IgD-negative memory B cell (primary cell): ENCODE measurements at regions not wholly inside any gene's neighbourhood (a gene's known extent, or its start where the extent isn't known, plus 50 kb on each side); places are given as distances from the start of the nearest gene placed in this dataset.
"Not testable (repeated sequence)": the region's sequence is repeated elsewhere in the genome, so short reads cannot be mapped to it uniquely, and the experiment has no call there.

ENCODE experiments used
- H3K27ac Mint-ChIP-seq, 3 donors: one replicate each; pipeline ENCODE4 v1.8.0; 2020 to 2022; ENCODE audit warnings: mild to moderate bottlenecking in 3 of 3, mixed read lengths in 3 of 3, moderate library complexity in 1 of 3
- H3K27me3 Mint-ChIP-seq: one replicate; pipeline ENCODE4 v1.8.0; 2021; ENCODE audit warnings: mixed read lengths
- H3K36me3 Mint-ChIP-seq: one replicate; pipeline ENCODE4 v1.8.0; 2020; ENCODE audit warnings: mild to moderate bottlenecking, mixed read lengths
- H3K4me1 Mint-ChIP-seq, 3 donors: one replicate each; pipeline ENCODE4 v1.8.0; 2020 to 2022; ENCODE audit warnings: mixed read lengths in 3 of 3, mild to moderate bottlenecking in 1 of 3
- H3K4me3 Mint-ChIP-seq, 4 donors: one replicate each; pipeline ENCODE4 v1.8.0; 2020 to 2022; ENCODE audit warnings: mild to moderate bottlenecking in 4 of 4, mixed read lengths in 4 of 4, moderate library complexity in 3 of 4
- H3K9me3 Mint-ChIP-seq, 3 donors: one replicate each; pipeline ENCODE4 v1.8.0; 2020 to 2021; ENCODE audit warnings: mixed read lengths in 3 of 3, mild to moderate bottlenecking in 1 of 3

DNA sequence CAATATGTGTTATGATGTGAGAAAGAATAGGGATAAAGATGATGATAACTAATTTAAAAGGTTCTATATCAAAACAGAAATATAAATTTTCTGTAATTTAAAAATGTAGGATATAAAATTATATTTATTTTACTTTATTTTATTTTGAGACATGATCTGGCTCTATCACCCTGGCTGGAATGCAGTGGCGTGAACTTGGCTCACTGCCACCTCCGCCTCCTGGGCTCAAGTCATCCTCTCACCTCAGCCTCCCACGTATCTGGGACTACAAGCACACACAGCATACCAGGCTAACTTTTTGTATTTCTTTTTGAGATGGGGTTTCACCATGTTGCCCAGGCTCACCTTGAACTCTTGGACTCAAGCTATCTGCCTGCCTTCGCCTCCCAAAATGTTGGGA is 214.9 kb upstream of the SLITRK1 start:
- no peaks in the 10 kb centered on the region for H3K4me1 Mint-ChIP-seq
- no peaks in the 10 kb centered on the region for H3K36me3 Mint-ChIP-seq
- H3K27ac Mint-ChIP-seq: no peak overlapping the region
- H3K4me3 Mint-ChIP-seq: no peak overlapping the region
- peaks cover 0 to 5% (median 0%) of the 10 kb centered on the region in 3 donors for H3K9me3 Mint-ChIP-seq
- H3K27me3 Mint-ChIP-seq: no peaks in the 10 kb centered on the region

DNA sequence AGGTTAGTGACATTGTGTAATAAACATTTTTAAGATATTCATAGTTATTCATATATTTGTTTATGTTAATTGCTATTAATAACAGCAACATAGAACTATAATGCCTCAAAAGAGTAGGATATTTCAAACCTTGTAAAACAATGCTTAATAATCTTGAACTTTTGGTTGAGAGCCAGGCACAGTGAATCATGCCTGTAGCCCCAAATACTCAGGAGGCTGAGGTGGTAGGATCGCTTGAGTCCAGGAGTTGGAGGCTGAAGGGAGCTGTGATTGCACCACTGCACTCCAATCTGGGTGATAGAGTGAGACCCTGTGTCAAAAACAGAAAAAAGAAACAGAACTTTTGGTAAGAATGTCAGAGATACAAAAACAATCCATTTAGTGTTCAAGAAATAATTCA is 213.9 kb upstream of the SLITRK1 start:
- no peaks in the 10 kb centered on the region for H3K4me1 Mint-ChIP-seq
- no peaks in the 10 kb centered on the region for H3K27me3 Mint-ChIP-seq
- no peak overlapping the region for H3K4me3 Mint-ChIP-seq
- no peaks in the 10 kb centered on the region for H3K36me3 Mint-ChIP-seq
- no peak overlapping the region for H3K27ac Mint-ChIP-seq
- peaks cover 0 to 5% (median 0%) of the 10 kb centered on the region in 3 donors for H3K9me3 Mint-ChIP-seq

DNA sequence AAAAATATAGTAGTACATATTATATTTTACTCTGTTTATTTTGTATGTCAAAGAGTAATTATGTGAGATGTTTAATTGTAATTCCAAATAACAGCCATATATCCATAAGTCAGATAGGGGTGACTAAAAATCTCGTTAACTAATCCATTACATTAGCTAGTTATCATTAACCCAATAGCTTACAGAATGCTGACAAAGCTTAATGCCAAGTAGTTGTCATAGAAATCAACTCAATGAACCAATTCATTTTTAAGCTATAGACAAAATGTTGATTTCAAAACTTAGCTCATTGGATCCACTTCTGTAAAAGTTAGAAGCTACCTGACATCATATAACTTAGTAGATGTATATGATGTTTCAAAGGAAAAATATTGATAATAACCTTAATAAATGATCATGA is 206.7 kb upstream of the SLITRK1 start:
- H3K4me1 Mint-ChIP-seq: no peaks in the 10 kb centered on the region
- peak overlapping the region in 1 of 3 donors; percentile 14 for H3K27ac Mint-ChIP-seq
- peaks cover 0 to 13% (median 0%) of the 10 kb centered on the region in 3 donors for H3K9me3 Mint-ChIP-seq
- no peaks in the 10 kb centered on the region for H3K27me3 Mint-ChIP-seq
- no peak overlapping the region for H3K4me3 Mint-ChIP-seq
- no peaks in the 10 kb centered on the region for H3K36me3 Mint-ChIP-seq

DNA sequence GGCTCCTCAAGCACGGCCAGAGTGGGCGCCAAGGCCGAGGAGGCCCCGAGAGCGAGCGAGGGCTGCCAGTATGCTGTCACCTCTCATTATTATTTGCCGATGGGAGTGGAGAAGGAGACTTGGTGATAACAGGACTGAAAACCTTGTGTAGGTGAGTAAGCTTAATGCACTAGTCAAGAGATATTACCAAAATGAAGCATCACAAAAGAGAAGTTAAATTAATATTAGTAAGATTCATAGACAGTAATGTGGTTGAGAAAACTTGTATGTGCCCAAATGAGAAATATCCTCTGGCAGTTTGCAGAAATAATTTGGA is 204.5 kb upstream of the SLITRK1 start:
- Mint-ChIP-seq H3K4me1 (no peaks in the 10 kb centered on the region), H3K9me3 (peaks cover 0 to 9% (median 1%) of the 10 kb centered on the region in 3 donors), H3K27ac (no peak overlapping the region), H3K4me3 (no peak overlapping the region), H3K36me3 (no peaks in the 10 kb centered on the region), H3K27me3 (no peaks in the 10 kb centered on the region)

DNA sequence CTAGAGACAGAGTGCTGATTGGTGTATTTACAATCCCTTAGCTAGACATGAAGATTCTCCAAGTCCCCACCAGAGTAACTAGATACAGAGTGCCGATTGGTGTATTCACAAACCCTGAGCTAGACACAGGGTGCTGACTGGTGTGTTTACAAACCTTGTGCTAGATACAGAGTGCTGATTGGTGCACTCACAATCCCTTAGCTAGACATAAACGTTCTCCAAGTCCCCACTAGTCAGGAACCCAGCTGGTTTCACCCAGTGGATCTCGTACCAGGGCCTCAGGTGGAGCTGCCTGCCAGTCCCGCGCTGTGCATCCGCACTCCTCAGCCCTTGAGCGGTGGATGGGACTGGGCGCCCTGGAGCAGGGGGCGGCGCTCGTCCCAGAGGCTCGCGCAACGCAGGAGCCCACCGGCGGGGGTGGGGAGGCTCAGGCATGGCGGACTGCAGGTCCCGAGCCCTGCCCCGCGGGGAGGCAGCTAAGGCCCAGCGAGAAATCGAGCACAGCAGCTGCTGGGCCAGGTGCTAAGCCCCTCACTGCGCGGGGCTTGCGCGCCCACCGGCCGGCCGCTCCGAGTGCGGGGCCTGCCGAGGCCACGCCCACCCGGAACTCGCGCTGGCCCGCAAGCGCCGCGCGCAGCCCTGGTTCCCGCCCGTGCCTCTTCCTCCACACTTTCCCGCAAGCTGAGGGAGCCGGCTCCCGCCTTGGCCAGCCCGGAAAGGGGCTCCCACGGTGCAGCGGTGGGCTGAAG is 204.0 kb upstream of the SLITRK1 start:
- not testable (repeated sequence) for H3K27ac Mint-ChIP-seq, H3K4me1 Mint-ChIP-seq, H3K9me3 Mint-ChIP-seq, H3K4me3 Mint-ChIP-seq, H3K27me3 Mint-ChIP-seq, H3K36me3 Mint-ChIP-seq

DNA sequence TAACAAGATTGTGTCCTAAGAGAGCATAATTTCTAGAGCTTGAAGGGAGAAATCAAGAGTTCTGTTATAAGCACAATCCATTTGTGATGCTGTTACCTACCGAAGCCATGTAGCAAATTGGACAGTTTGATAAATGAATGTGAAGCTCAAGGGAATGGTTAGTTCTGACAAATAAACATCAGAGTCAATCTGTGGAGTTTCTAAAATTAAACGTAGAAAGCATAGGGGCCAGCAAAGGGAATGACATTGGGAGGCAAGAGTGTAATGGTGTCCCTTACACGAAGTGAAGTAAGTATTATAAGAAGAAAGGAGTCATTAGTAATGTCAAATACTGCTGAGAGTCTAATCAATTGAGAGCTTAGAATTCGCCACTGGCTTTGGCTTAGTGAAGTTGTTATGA is 200.2 kb upstream of the SLITRK1 start:
- no peak overlapping the region for H3K27ac Mint-ChIP-seq
- no peaks in the 10 kb centered on the region for H3K27me3 Mint-ChIP-seq
- H3K4me3 Mint-ChIP-seq: no peak overlapping the region
- no peaks in the 10 kb centered on the region for H3K4me1 Mint-ChIP-seq
- no peaks in the 10 kb centered on the region for H3K36me3 Mint-ChIP-seq
- peaks cover 0 to 5% (median 1%) of the 10 kb centered on the region in 3 donors for H3K9me3 Mint-ChIP-seq

DNA sequence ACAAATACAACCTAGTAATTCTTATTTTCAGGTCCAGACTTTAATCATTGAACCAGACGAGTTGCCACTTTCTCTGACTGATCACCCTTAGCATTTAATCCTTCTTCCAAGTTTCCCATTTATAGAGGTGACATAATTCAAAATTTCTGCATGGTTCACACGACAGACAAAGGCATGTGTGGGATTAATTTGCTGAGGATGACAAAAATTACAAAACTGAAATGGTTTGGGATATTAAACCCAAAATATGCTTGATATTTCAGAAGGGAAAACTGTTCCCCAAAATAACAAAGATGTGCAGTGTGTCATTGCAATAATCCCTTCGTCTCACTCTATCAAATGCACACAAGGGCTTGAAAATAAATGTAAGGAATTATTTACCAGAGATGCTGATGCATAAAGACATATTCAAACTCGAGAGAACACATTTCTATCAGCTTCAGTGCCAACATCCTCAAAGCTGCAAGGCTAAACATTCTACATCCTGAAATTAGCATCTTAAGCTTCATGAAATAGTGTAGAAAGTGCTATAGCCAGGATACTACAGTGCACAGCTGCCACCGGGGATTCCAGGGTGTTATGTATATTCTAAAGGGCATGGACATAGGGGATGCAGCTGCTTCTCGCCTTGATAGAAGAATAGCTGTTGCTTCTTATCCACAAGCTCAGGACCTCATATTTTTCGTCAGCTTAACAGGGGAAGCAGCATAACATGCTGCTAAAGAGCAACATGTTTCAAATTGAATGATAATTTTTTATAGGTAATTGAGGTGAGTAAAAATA is 198.7 kb upstream of the SLITRK1 start:
- Mint-ChIP-seq H3K27ac (no peak overlapping the region), H3K27me3 (no peaks in the 10 kb centered on the region), H3K9me3 (peaks cover 0 to 5% (median 1%) of the 10 kb centered on the region in 3 donors), H3K4me3 (no peak overlapping the region), H3K36me3 (no peaks in the 10 kb centered on the region), H3K4me1 (no peaks in the 10 kb centered on the region)

DNA sequence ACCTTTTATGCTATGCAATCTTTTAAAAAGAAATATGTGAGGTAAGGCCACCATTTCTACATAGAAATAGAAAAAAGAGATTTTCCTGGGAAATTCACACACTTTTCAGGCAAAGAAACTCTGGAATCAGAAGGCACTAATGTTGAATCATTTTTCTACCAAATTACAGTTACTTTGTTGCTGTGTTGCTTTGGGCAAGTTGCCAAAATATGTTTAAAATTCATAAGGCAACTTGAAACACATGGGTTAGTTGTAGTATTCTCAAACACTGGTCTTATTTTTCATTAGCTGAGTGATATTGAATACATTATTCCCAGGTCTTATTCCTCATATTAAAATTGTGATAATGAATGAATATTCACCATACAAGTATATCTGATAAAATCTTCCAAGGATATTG is 195.0 kb upstream of the SLITRK1 start:
- H3K4me1 Mint-ChIP-seq: no peaks in the 10 kb centered on the region
- no peaks in the 10 kb centered on the region for H3K27me3 Mint-ChIP-seq
- no peaks in the 10 kb centered on the region for H3K36me3 Mint-ChIP-seq
- H3K4me3 Mint-ChIP-seq: no peak overlapping the region
- H3K9me3 Mint-ChIP-seq: peaks cover 0 to under 1% (median 0%) of the 10 kb centered on the region in 3 donors
- H3K27ac Mint-ChIP-seq: no peak overlapping the region

DNA sequence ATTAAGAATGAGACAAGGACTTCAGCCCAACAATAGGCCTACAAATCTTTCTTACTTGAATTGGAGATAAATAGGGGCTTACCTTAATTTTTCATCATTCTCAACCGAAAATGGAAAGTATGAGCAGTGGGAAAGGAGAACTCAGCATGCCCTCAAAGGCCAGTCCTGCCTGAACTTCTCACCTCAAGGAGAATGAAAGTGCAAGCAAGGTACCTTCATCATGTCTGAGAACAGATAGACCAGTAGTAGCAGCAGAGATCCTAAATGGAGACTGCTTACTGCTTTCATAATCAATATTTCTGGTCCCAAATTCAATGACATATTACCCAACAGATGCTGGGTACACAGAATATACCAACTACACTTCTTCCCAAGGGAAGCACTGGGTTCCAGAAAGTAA is 194.0 kb upstream of the SLITRK1 start:
- H3K27ac Mint-ChIP-seq: no peak overlapping the region
- no peak overlapping the region for H3K4me3 Mint-ChIP-seq
- no peaks in the 10 kb centered on the region for H3K9me3 Mint-ChIP-seq
- no peaks in the 10 kb centered on the region for H3K4me1 Mint-ChIP-seq
- H3K27me3 Mint-ChIP-seq: no peaks in the 10 kb centered on the region
- H3K36me3 Mint-ChIP-seq: no peaks in the 10 kb centered on the region

DNA sequence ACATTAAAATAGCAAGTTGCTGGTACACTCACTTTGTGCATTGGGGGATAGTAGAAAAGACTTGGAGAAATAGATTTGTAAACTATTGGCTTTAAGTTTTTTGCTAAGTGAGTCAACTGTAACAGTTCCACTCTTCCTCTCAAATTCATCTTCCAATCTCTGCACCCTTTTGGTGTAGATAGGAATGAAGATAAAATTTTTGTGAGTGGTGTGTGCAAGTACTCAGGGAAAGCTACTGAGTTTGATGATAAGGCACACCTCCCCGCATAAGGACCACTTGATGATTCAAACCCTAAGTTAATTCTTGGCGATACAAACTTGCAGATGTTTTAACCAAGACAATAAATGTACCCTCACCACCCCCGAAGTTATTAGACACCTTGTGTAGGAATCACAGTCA is 168.3 kb upstream of the SLITRK1 start:
- H3K4me1 Mint-ChIP-seq: no peaks in the 10 kb centered on the region
- no peaks in the 10 kb centered on the region for H3K36me3 Mint-ChIP-seq
- no peak overlapping the region for H3K27ac Mint-ChIP-seq
- no peak overlapping the region for H3K4me3 Mint-ChIP-seq
- no peaks in the 10 kb centered on the region for H3K27me3 Mint-ChIP-seq
- H3K9me3 Mint-ChIP-seq: peaks cover 0 to 3% (median 2%) of the 10 kb centered on the region in 3 donors

DNA sequence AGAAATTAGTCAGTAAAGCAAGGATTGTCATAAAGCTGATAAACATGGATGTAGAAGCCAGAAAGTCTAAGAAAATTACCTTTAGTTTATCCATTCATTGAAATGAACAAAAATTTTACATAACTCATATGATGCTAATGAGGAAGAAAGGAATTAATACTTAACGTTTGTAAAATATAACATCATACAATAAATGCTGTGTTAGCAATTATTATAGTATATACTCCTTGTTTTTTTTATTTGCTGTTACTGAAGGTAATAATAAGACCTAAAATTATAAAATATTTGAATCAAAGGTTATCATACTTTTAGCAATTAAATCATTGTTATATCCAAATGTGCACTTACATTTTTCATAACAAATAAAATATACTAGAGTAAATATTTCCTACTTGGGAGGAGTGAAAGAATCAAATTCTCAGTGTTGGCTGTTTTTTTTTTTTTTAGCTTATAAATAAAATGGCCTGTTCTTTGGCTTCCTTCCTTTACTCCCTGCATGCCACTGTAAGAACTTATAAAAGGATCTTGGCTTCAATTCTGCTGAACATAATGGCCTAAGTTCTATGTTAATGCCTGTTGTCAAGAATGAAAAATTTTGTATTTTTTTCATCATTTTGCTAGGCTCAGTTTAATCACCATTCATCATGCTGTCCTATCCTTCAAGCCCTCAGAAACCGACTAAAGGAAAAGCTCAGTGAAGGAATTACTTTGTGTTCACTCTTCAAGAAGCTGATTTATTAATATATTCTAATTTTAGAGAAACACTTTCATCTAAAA is 167.4 kb upstream of the SLITRK1 start:
- Mint-ChIP-seq H3K27me3 (no peaks in the 10 kb centered on the region), H3K36me3 (no peaks in the 10 kb centered on the region), H3K27ac (no peak overlapping the region), H3K4me1 (no peaks in the 10 kb centered on the region), H3K4me3 (no peak overlapping the region), H3K9me3 (peaks cover 0 to 3% (median 0%) of the 10 kb centered on the region in 3 donors)

DNA sequence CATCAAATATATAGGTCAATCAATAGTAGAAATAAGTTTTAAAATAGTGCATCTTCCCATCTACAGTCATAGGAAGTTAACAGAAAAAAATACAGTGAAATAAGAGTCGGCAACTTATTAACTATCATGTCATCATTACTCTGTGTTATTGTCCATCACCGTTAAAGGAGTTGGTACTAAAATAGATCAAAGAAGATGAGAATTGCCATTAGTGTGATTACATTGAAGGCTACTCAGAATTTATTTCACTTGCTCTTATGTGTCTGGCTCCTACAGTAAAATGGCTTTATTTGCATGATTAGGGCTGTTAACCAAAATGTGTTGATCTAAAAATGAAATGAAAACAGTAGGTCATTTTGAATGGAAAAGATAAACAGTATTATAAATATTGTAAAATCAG is 162.5 kb upstream of the SLITRK1 start:
- Mint-ChIP-seq H3K4me1 (no peaks in the 10 kb centered on the region), H3K27ac (no peak overlapping the region), H3K27me3 (no peaks in the 10 kb centered on the region), H3K4me3 (no peak overlapping the region), H3K9me3 (peaks cover 0 to 5% (median 3%) of the 10 kb centered on the region in 3 donors), H3K36me3 (no peaks in the 10 kb centered on the region)

DNA sequence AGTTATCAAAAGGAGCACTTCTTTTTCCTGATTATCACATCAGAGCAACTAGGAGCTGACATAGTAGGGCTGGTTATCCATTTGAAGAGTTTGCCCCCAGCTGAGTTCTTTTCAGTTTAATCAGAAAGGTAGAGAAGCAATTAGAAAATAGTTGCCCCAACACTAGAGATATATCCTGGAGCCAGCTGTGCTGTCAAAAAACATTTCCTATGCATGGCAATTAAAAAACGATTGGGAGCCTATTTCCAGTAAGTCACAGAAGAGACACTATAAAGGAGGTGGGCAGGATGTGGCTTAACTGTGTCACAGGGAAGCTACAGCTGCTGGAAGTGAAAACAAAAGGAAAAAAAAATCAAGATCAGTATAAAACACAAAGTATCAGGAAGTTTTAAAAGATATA is 155.7 kb upstream of the SLITRK1 start:
- Mint-ChIP-seq H3K36me3 (no peaks in the 10 kb centered on the region), H3K27ac (no peak overlapping the region), H3K27me3 (no peaks in the 10 kb centered on the region), H3K9me3 (peaks cover 3 to 9% (median 5%) of the 10 kb centered on the region in 3 donors), H3K4me3 (no peak overlapping the region), H3K4me1 (no peaks in the 10 kb centered on the region)

DNA sequence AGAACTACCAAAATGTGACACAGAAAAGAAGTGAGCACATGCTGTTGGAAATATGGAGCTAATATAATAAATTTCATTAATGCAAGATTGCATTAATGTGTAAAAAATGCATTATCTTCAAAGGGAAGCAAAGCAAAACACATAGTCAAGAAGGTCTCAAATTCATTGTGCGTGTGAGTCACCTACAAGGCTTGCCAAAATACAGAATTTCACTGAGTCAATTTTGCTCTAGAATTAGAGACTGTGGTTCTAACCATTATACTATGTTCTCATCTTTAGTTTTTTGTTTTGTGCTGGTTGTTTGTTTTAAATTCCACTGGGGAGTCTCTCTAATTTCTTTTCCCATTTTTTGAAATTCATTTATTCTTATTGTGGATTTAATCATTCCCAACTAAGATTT is 149.8 kb upstream of the SLITRK1 start:
- H3K27ac Mint-ChIP-seq: no peak overlapping the region
- H3K36me3 Mint-ChIP-seq: no peaks in the 10 kb centered on the region
- H3K4me1 Mint-ChIP-seq: peaks cover 0 to 1% (median 0%) of the 10 kb centered on the region in 3 donors
- H3K4me3 Mint-ChIP-seq: no peak overlapping the region
- no peaks in the 10 kb centered on the region for H3K27me3 Mint-ChIP-seq
- H3K9me3 Mint-ChIP-seq: peaks cover 3 to 6% (median 6%) of the 10 kb centered on the region in 3 donors

DNA sequence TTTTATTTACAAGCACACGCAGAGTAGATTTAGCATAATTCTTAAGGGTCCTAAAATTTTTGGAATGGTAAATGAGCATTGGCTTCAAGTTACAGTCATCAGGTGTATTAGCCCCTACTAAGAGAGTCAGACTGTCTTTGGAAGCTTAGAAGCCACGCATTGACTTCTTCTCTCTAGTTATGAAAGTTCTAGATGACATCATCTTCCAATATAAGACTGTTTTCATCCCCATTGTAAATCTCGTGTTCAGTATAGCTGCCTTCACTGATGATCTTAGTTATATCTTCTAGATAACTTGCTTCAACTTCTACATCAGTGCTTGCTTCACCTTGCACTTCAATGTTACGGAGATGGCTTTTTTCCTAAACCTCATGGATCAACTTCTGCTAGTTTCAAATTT is 148.8 kb upstream of the SLITRK1 start:
- peaks cover 0 to 1% (median 0%) of the 10 kb centered on the region in 3 donors for H3K4me1 Mint-ChIP-seq
- no peak overlapping the region for H3K27ac Mint-ChIP-seq

More for the DNA sequence above, 148.8 kb upstream of the SLITRK1 start:
- H3K27me3 Mint-ChIP-seq: no peaks in the 10 kb centered on the region
- no peaks in the 10 kb centered on the region for H3K36me3 Mint-ChIP-seq
- peaks cover 3 to 10% (median 5%) of the 10 kb centered on the region in 3 donors for H3K9me3 Mint-ChIP-seq
- H3K4me3 Mint-ChIP-seq: no peak overlapping the region
